ENCODE measurements at regions not wholly inside any gene's neighbourhood (a gene's known extent, or its start where the extent isn't known, plus 50 kb on each side); places are given as distances from the start of the nearest gene placed in this dataset.

GRCh38 chr9:99595796-99596195 lies 225.9 kb upstream of the NR4A3 start:
- no peak for TF ChIP-seq ZNF274 (IDR thresholded peaks at IDR 0.05; ENCODE audit: low read depth, low read length)

GRCh38 chr9:99601571-99602111 lies 220.0 kb upstream of the NR4A3 start:
- no peak for TF ChIP-seq ZNF274 (IDR thresholded peaks at IDR 0.05; ENCODE audit: low read depth, low read length)
- H3K4me3 ChIP-seq (ENCODE audit: low read length): no peak overlapping the region

More at GRCh38 chr9:99595796-99596195, 225.9 kb upstream of the NR4A3 start:
- H3K4me3 ChIP-seq (ENCODE audit: low read length): no peak overlapping the region

GRCh38 chr9:99602854-99603253 lies 218.8 kb upstream of the NR4A3 start:
- no peak for TF ChIP-seq ZNF274 (IDR thresholded peaks at IDR 0.05; ENCODE audit: low read depth, low read length)
- no peak overlapping the region for H3K4me3 ChIP-seq (ENCODE audit: low read length)

GRCh38 chr9:99605016-99605743 lies 216.5 kb upstream of the NR4A3 start:
- H3K4me3 ChIP-seq (ENCODE audit: low read length): no peak overlapping the region
- TF ChIP-seq ZNF274 (IDR thresholded peaks at IDR 0.05; ENCODE audit: low read depth, low read length): no peak

- no peak overlapping the region for H3K4me3 ChIP-seq (ENCODE audit: low read length)
- no peak for TF ChIP-seq ZNF274 (IDR thresholded peaks at IDR 0.05; ENCODE audit: low read depth, low read length)
Observed at GRCh38 chr9:99606296-99606695, 215.4 kb upstream of the NR4A3 start.

GRCh38 chr9:99606957-99607356 lies 214.7 kb upstream of the NR4A3 start:
- no peak for TF ChIP-seq ZNF274 (IDR thresholded peaks at IDR 0.05; ENCODE audit: low read depth, low read length)
- H3K4me3 ChIP-seq (ENCODE audit: low read length): no peak overlapping the region

GRCh38 chr9:99607842-99608448 lies 213.7 kb upstream of the NR4A3 start:
- TF ChIP-seq ZNF274 (IDR thresholded peaks at IDR 0.05; ENCODE audit: low read depth, low read length): no peak
- no peak overlapping the region for H3K4me3 ChIP-seq (ENCODE audit: low read length)

GRCh38 chr9:99614341-99614740 lies 207.3 kb upstream of the NR4A3 start:
- TF ChIP-seq ZNF274 (IDR thresholded peaks at IDR 0.05; ENCODE audit: low read depth, low read length): no peak
- H3K4me3 ChIP-seq (ENCODE audit: low read length): no peak overlapping the region

GRCh38 chr9:99621040-99621439 lies 200.6 kb upstream of the NR4A3 start:
- no peak for TF ChIP-seq ZNF274 (IDR thresholded peaks at IDR 0.05; ENCODE audit: low read depth, low read length)
- H3K4me3 ChIP-seq (ENCODE audit: low read length): no peak overlapping the region

- H3K4me3 ChIP-seq (ENCODE audit: low read length): no peak overlapping the region
- TF ChIP-seq ZNF274 (IDR thresholded peaks at IDR 0.05; ENCODE audit: low read depth, low read length): no peak
Observed at GRCh38 chr9:99622679-99623078, 199.0 kb upstream of the NR4A3 start.

GRCh38 chr9:99623780-99624364 lies 197.8 kb upstream of the NR4A3 start:
- H3K4me3 ChIP-seq (ENCODE audit: low read length): no peak overlapping the region
- TF ChIP-seq ZNF274 (IDR thresholded peaks at IDR 0.05; ENCODE audit: low read depth, low read length): no peak

- no peak overlapping the region for H3K4me3 ChIP-seq (ENCODE audit: low read length)
- no peak for TF ChIP-seq ZNF274 (IDR thresholded peaks at IDR 0.05; ENCODE audit: low read depth, low read length)
Observed at GRCh38 chr9:99624499-99625233, 197.0 kb upstream of the NR4A3 start.

GRCh38 chr9:99626426-99626825 lies 195.3 kb upstream of the NR4A3 start:
- no peak for TF ChIP-seq ZNF274 (IDR thresholded peaks at IDR 0.05; ENCODE audit: low read depth, low read length)
- H3K4me3 ChIP-seq (ENCODE audit: low read length): no peak overlapping the region

GRCh38 chr9:99628285-99628684 lies 193.4 kb upstream of the NR4A3 start:
- TF ChIP-seq ZNF274 (IDR thresholded peaks at IDR 0.05; ENCODE audit: low read depth, low read length): no peak
- no peak overlapping the region for H3K4me3 ChIP-seq (ENCODE audit: low read length)

Data from GM08714 (cell line).